ACC112 (cell line): ENCODE measurements at regions not wholly inside any gene's neighbourhood (a gene's known extent, or its start where the extent isn't known, plus 50 kb on each side); places are given as distances from the start of the nearest gene placed in this dataset.

Experiments
- H2AFZ ChIP-seq: fragments of 200-600 bp; sonication (generic); one replicate; pipeline ENCODE4 v1.6.0; 2017; ENCODE audit warnings: antibody characterized with exemption, low read length; ENCODE audit not compliant: unreplicated experiment
- H3K27ac ChIP-seq: fragments of 200-600 bp; sonication (generic); 2 replicates; pipeline ENCODE4 v1.5.1; 2014; ENCODE audit warnings: low read depth, mild to moderate bottlenecking, antibody characterized with exemption, low read length, moderate library complexity
- H3K27me3 ChIP-seq: fragments of 200-600 bp; sonication (generic); 2 replicates; pipeline ENCODE4 v1.6.1; 2014; ENCODE audit warnings: mild to moderate bottlenecking, antibody characterized with exemption, low read length, moderate library complexity, mixed read lengths; ENCODE audit not compliant: insufficient read depth
- H3K36me3 ChIP-seq: fragments of 200-600 bp; sonication (generic); 2 replicates; pipeline ENCODE4 v1.6.1; 2016; ENCODE audit warnings: mild to moderate bottlenecking, antibody characterized with exemption, low read length, moderate library complexity, mixed read lengths; ENCODE audit not compliant: insufficient read depth
- H3K4me1 ChIP-seq: fragments of 200-600 bp; sonication (generic); one replicate; pipeline ENCODE4 v1.6.1; 2016; ENCODE audit warnings: low read length, mixed read lengths; ENCODE audit not compliant: insufficient read depth, unreplicated experiment, control insufficient read depth
- H3K4me3 ChIP-seq: fragments of 200-600 bp; sonication (generic); 2 replicates; pipeline ENCODE4 v1.5.1; 2014; ENCODE audit warnings: mild to moderate bottlenecking, low read depth, low read length
- H3K79me2 ChIP-seq: fragments of 200-600 bp; sonication (generic); one replicate; pipeline ENCODE4 v1.6.0; 2016; ENCODE audit warnings: low read length; ENCODE audit not compliant: control insufficient read depth, unreplicated experiment, insufficient read depth

DNA sequence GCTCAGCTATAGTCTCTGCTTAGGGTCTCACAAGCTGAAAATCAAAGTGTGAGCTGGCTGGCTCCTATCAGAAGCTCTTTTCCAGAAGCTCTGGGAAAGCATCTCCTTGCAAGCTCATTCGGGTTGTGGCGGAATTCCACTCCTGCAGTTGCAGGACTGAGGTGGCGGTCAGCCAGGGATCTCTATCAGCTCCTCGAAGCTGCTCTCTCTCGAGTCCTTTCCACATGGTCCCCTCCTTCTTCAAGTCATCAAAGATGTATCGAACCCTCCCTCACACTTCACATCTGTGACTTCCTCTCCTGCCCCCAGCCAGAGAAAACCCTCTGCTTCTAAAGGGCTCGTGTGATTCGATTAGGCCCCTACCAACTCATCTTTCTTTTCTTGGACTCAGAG, 141.7 kb downstream of the ZFP36L2 start:
- no peaks in the 10 kb centered on the region for H3K27me3 ChIP-seq
- H3K79me2 ChIP-seq = no peaks in the 10 kb centered on the region
- H3K4me3 ChIP-seq = no peak overlapping the region
- H3K36me3 ChIP-seq = no peaks in the 10 kb centered on the region
- peak overlapping the region; percentile 99 for H3K27ac ChIP-seq
- H3K4me1 ChIP-seq = peaks cover 71% of the 10 kb centered on the region
- H2AFZ ChIP-seq = peak overlapping the region; percentile 26

- Histone ChIP-seq H3K4me1 (peaks cover 71% of the 10 kb centered on the region), H3K27me3 (no peaks in the 10 kb centered on the region), H2AFZ (peak overlapping the region; percentile 27), H3K36me3 (no peaks in the 10 kb centered on the region), H3K4me3 (no peak overlapping the region), H3K27ac (peak overlapping the region; percentile 99), H3K79me2 (no peaks in the 10 kb centered on the region)
These were observed 142.4 kb downstream of the ZFP36L2 start for GRCh38 chr2:43083710-43084698.

- Histone ChIP-seq H3K4me3 (no peak overlapping the region), H3K79me2 (no peaks in the 10 kb centered on the region), H3K4me1 (peaks cover 62% of the 10 kb centered on the region), H3K27me3 (no peaks in the 10 kb centered on the region), H3K36me3 (no peaks in the 10 kb centered on the region), H2AFZ (peak overlapping the region; percentile 27), H3K27ac (peak overlapping the region; percentile 99)
These were observed 143.3 kb downstream of the ZFP36L2 start for GRCh38 chr2:43082903-43083677.

DNA sequence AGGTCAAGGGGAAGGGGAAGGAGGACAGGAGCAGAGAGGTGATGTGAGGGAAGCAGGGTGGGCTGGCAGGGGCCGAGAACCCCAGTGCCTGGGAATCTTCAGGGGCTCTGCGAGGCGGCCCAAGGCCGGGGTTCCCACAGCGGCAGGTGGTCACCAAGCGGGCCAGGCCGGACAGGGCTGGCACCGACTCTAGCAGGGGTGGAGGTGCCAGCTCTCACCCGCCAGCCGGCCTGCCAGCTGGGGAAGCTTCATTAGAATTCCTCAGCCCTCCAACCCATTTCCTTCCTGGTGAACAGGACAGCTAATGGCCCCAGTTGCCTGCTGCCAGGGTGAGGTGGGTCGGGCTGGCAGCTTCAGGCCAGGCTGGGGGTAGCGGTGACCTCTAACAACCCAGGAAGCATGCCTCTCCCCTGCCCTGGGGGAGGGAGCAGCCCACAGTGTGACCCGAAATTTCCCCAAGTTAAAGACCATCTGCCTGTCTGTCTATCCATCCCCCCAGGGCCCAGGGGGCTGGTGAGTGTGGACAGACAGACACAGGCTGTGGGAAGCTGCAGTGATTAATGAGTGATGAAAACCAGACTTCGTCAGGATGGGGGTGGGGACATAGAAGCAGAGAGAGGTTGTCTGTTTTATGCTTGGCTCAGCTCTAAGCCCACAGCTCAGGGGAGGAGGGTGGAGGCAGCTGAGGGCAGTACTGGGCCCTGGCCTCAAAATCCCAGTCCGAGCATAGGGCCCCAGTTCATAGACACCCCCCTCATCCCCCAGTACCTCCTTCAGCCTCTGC, 144.1 kb downstream of the ZFP36L2 start:
- Histone ChIP-seq H3K4me1 (peaks cover 60% of the 10 kb centered on the region), H3K4me3 (no peak overlapping the region), H3K36me3 (no peaks in the 10 kb centered on the region), H3K27me3 (no peaks in the 10 kb centered on the region), H3K27ac (peak overlapping the region; percentile 99), H2AFZ (no peak overlapping the region), H3K79me2 (no peaks in the 10 kb centered on the region)

DNA sequence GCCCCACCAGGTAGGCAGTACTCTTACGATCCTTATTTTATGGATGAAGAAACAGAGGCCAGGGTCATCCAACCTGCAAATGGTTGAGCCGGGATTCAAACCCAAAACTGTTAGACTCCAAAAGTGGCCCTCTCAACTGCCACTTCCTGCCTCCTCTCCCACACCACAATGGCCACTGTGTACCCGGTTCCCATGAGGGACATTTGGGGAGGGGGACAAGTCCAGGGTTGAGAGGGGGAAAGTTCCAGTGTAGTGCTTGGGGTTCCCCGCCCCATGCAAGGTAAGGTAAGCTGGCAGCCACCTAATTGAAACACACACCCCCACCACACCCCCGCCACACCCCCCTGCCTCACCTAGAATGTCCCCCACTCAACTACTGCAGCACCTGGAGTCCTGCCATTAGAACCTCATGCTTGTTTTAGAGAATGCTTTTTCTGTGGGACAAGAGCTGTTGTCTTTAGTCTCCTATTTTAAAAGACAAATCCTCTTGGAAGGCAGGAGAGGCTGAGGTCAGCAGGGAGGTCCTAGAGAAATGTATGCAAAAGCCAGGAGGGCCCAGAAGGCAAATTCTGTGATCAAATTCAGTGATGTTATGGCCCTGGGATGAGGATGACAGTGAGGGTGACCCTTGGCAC, 145.2 kb downstream of the ZFP36L2 start:
- H3K27me3 ChIP-seq = no peaks in the 10 kb centered on the region
- H3K79me2 ChIP-seq = no peaks in the 10 kb centered on the region
- no peak overlapping the region for H3K4me3 ChIP-seq
- H3K27ac ChIP-seq = no peak overlapping the region
- H3K36me3 ChIP-seq = no peaks in the 10 kb centered on the region
- no peak overlapping the region for H2AFZ ChIP-seq
- peaks cover 60% of the 10 kb centered on the region for H3K4me1 ChIP-seq

DNA sequence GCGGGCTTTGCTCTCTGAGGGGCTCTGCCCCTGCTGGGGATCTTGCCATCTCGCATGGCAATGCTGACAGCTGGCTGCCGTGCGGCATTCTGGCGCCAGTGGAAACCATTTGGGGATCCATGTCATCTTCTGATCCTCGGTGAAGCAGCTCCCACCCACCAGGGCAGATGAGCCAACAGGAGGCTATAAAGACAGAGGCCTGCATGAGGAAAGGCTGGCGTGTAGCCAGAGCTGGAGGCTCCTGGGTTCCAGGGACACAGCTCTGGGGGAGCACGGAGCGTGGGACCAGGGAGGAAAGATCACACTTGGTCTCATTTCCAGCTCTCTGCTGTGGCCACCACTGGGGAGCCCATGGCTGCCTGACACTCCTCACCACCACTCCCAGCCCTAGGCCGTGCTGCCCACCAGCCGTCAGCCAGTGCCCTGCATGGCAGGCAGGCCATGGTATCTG, 145.8 kb downstream of the ZFP36L2 start:
- Histone ChIP-seq H3K27me3 (no peaks in the 10 kb centered on the region), H3K27ac (no peak overlapping the region), H3K79me2 (no peaks in the 10 kb centered on the region), H3K4me3 (no peak overlapping the region), H3K36me3 (no peaks in the 10 kb centered on the region), H3K4me1 (peaks cover 60% of the 10 kb centered on the region), H2AFZ (no peak overlapping the region)

- Histone ChIP-seq H2AFZ (no peak overlapping the region), H3K27ac (no peak overlapping the region), H3K27me3 (no peaks in the 10 kb centered on the region), H3K36me3 (no peaks in the 10 kb centered on the region), H3K4me3 (no peak overlapping the region), H3K79me2 (no peaks in the 10 kb centered on the region), H3K4me1 (peaks cover 58% of the 10 kb centered on the region)
These were observed 147.3 kb downstream of the ZFP36L2 start for GRCh38 chr2:43078781-43079755.

GRCh38 chr2:43078301-43078700, 148.1 kb downstream of the ZFP36L2 start:
- Histone ChIP-seq H3K79me2 (no peaks in the 10 kb centered on the region), H3K4me3 (no peak overlapping the region), H3K27me3 (no peaks in the 10 kb centered on the region), H3K4me1 (peaks cover 58% of the 10 kb centered on the region), H3K36me3 (no peaks in the 10 kb centered on the region), H2AFZ (no peak overlapping the region), H3K27ac (no peak overlapping the region)

- H3K27me3 ChIP-seq = no peaks in the 10 kb centered on the region
- H3K4me1 ChIP-seq = peaks cover 57% of the 10 kb centered on the region
- no peak overlapping the region for H3K27ac ChIP-seq
- H3K36me3 ChIP-seq = no peaks in the 10 kb centered on the region
- H3K79me2 ChIP-seq = no peaks in the 10 kb centered on the region
- no peak overlapping the region for H3K4me3 ChIP-seq
- H2AFZ ChIP-seq = no peak overlapping the region
These were observed 148.5 kb downstream of the ZFP36L2 start for GRCh38 chr2:43077876-43078275.
